Upper lobe of left lung (tissue), 6 donors: ENCODE measurements at regions not wholly inside any gene's neighbourhood (a gene's known extent, or its start where the extent isn't known, plus 50 kb on each side); places are given as distances from the start of the nearest gene placed in this dataset.

Experiments
- ATAC-seq, 2 donors: fragments of 200-7000 bp; cut with Tn5 transposase; one replicate each; pipeline ENCODE4 v1.9.1; 2022; ENCODE audit warnings: mild to moderate bottlenecking in 2 of 2, moderate library complexity in 2 of 2; ENCODE audit not compliant: low FRiP score in 2 of 2
- DNase-seq, 2 donors: peaks; one replicate each; pipeline ENCODE4 v3.0.0-alpha.2; 2019 to 2020
- H3K27ac ChIP-seq, 4 donors: fragments of 200-600 bp; sonication (generic); one replicate each; pipeline ENCODE4 v1.5.1; 2016 to 2019
- H3K27me3 ChIP-seq, 4 donors: fragments of 200-600 bp; sonication (generic); one replicate each; pipeline ENCODE4 v1.5.1; 2017 to 2019
- H3K36me3 ChIP-seq, 4 donors: fragments of 200-600 bp; sonication (generic); one replicate each; pipeline ENCODE4 v1.5.1; 2016 to 2019
- H3K4me1 ChIP-seq, 4 donors: fragments of 200-600 bp; sonication (generic); one replicate each; pipeline ENCODE4 v1.5.1; 2018 to 2019
- H3K4me3 ChIP-seq, 4 donors: fragments of 200-600 bp; sonication (generic); one replicate each; pipeline ENCODE4 v1.5.1; 2017 to 2019; ENCODE audit warnings: mild to moderate bottlenecking in 2 of 4, moderate library complexity in 1 of 4
- H3K9me3 ChIP-seq, 4 donors: fragments of 200-600 bp; sonication (generic); one replicate each; pipeline ENCODE4 v1.5.1; 2018 to 2019
- EP300 ChIP-seq, 4 donors: sonication (generic); formaldehyde crosslinking; IDR thresholded peaks; one replicate each; pipeline ENCODE4 v1.5.1; 2017; ENCODE audit warnings: antibody characterized with exemption in 4 of 4, control low read depth in 2 of 4
- POLR2A ChIP-seq, 4 donors: fragments of 450-650 bp; IDR thresholded peaks; one replicate each; pipeline ENCODE4 v1.5.1; 2016 to 2017; ENCODE audit warnings: antibody characterized with exemption in 4 of 4, mild to moderate bottlenecking in 2 of 4
- POLR2AphosphoS5 ChIP-seq, 2 donors: sonication (generic); formaldehyde crosslinking; IDR thresholded peaks; one replicate each; pipeline ENCODE4 v1.5.1; 2017; ENCODE audit warnings: antibody characterized with exemption in 2 of 2
- WGBS, 2 donors: methylation state at CpG; one replicate each; pipeline ENCODE4 v1.1.5; 2017 to 2018; 5-methylcytosine and 5-hydroxymethylcytosine counted together
- TF ChIP-seq, protein P1 (sequence below), 6 experiments: fragments of 450-650 bp in 4 of 6; fragments of 200-600 bp in 2 of 6; sonication (generic) in 2 of 6; IDR thresholded peaks; one replicate each; pipeline ENCODE4 v1.5.1; 2016 to 2019; ENCODE audit warnings: antibody characterized with exemption in 6 of 6
- donor health status: DM: no; HTN: no; CAD: no; lungs with moderate emphysema.
- donor health status: DM: no; HTN: yes; CAD: no; lungs with severe emphysema.

DNA sequence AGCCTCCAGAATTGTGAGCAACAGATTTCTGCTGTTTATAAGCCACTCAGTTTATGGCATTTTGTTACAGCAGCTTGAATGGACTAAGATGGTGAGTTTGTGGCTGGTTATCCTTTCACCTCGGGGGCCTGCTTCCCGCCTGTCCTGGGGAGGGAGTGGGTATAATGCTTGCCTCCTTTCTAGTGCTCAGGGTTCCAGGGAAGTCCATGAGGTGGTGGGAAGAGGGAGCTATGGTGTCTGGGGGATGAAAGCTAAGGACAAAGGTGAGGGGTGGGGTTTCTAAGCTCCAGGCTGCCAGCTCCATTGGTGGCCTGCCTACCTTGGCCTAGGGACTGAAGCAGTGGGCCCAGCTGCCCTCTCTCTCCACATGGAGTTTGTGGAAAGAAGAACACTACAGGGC, 50.2 kb upstream of the SDK2 start:
- Histone ChIP-seq H3K36me3 (no peaks in the 10 kb centered on the region), H3K4me3 (no peak overlapping the region), H3K27ac (no peak overlapping the region), H3K4me1 (no peaks in the 10 kb centered on the region), H3K9me3 (no peaks in the 10 kb centered on the region), H3K27me3 (no peaks in the 10 kb centered on the region)
- 73 to 77% methylated on average over 2 of the region's 2 CpGs for WGBS, 2 donors
- DNase-seq (no peak), ATAC-seq (no peak)
- TF ChIP-seq POLR2A (IDR thresholded peaks at IDR 0.05) (no peak), POLR2AphosphoS5 (IDR thresholded peaks at IDR 0.05) (no peak), EP300 (IDR thresholded peaks at IDR 0.05) (no peak)
- TF ChIP-seq, protein P1, sequence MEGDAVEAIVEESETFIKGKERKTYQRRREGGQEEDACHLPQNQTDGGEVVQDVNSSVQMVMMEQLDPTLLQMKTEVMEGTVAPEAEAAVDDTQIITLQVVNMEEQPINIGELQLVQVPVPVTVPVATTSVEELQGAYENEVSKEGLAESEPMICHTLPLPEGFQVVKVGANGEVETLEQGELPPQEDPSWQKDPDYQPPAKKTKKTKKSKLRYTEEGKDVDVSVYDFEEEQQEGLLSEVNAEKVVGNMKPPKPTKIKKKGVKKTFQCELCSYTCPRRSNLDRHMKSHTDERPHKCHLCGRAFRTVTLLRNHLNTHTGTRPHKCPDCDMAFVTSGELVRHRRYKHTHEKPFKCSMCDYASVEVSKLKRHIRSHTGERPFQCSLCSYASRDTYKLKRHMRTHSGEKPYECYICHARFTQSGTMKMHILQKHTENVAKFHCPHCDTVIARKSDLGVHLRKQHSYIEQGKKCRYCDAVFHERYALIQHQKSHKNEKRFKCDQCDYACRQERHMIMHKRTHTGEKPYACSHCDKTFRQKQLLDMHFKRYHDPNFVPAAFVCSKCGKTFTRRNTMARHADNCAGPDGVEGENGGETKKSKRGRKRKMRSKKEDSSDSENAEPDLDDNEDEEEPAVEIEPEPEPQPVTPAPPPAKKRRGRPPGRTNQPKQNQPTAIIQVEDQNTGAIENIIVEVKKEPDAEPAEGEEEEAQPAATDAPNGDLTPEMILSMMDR (IDR thresholded peaks at IDR 0.05) = no peak

DNA sequence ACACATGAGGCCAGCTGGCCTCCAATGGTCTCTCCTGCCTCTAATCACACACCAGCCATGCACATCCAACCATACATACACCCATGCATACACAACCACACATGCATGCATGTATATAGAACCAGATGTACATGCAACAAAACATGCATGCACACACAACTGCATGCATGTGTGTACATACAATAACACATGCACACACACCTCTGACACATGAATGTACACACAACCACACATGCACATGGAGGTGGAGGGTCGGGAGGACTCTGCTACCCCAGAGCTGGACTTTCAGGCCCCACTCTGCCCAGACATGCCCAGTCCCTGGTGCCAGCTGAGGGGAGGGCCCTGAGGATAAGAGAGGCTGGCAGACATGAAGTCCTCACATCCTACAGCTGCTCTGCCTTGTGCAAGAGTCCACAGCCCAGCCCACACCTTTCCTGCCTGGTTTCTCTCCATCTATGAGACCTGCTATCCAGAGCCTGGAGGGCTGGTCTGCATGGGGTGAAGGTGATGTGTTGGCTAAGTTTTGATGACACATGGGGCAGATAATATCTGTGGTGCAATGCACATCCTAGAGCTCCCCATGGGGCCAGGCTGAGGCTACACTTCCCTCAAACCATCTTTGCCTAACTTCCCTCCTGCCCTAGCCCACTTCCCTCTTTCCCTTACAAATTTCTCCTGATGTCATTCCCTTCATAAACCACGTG, 50.9 kb upstream of the SDK2 start:
- Histone ChIP-seq H3K27me3 (no peaks in the 10 kb centered on the region), H3K4me1 (no peaks in the 10 kb centered on the region), H3K27ac (no peak overlapping the region), H3K9me3 (no peaks in the 10 kb centered on the region), H3K4me3 (no peak overlapping the region), H3K36me3 (no peaks in the 10 kb centered on the region)
- WGBS, 2 donors = 45 to 55% methylated on average over 2 of the region's 2 CpGs
- ATAC-seq = no peak
- no peak for DNase-seq
- TF ChIP-seq, protein P1 (IDR thresholded peaks at IDR 0.05) = no peak
- no peak for TF ChIP-seq EP300 (IDR thresholded peaks at IDR 0.05)
- TF ChIP-seq POLR2AphosphoS5 (IDR thresholded peaks at IDR 0.05) = no peak
- TF ChIP-seq POLR2A (IDR thresholded peaks at IDR 0.05) = no peak

DNA sequence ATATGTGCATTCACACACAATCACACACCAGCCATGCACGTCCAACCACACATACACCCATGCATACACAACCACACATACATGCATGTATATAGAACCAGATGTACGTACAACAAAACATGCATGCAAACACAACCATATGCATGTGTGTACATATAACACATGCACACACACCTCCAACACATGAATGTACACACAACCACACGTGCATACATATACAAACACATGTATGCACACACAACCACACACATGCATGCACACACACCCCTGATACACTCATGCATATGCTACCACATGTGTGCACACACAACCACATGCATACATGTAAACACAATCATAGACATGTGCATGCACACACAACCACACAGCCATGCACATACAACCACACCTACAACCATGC, 52.0 kb upstream of the SDK2 start:
- ATAC-seq (no peak), DNase-seq (no peak)
- Histone ChIP-seq H3K27me3 (no peaks in the 10 kb centered on the region), H3K4me3 (no peak overlapping the region), H3K9me3 (no peaks in the 10 kb centered on the region), H3K36me3 (no peaks in the 10 kb centered on the region), H3K4me1 (no peaks in the 10 kb centered on the region), H3K27ac (no peak overlapping the region)
- TF ChIP-seq EP300 (IDR thresholded peaks at IDR 0.05) = no peak
- TF ChIP-seq POLR2A (IDR thresholded peaks at IDR 0.05) = no peak
- TF ChIP-seq POLR2AphosphoS5 (IDR thresholded peaks at IDR 0.05) = no peak
- TF ChIP-seq, protein P1 (IDR thresholded peaks at IDR 0.05) = no peak
- 87 to 92% methylated on average over 3 of the region's 3 CpGs for WGBS, 2 donors

DNA sequence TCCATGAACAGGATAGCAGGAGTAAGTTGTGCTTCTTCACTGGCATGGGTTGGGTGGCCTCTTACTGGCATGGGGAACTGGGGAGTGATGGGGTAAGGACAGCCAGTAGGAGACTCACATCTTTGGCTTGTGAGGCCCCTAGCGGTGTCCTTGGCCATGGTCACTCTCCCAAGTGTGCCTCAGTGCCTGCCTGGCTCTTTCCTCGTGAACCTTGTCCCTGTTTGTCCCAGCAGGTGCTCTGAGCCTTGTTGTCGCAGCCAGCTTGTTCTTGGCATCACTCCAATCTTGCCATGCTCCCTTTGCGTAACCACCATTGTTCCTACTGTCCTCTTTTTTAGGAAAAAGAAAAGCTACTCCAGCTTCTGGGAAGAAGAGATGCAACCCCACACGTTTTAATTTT, 53.6 kb upstream of the SDK2 start:
- H3K4me1 ChIP-seq = no peaks in the 10 kb centered on the region
- H3K27me3 ChIP-seq = no peaks in the 10 kb centered on the region
- WGBS, 2 donors = 38 to 66% methylated on average over 5 of the region's 5 CpGs
- H3K4me3 ChIP-seq = no peak overlapping the region
- peak in 1 of 2 donors; percentile 17 for ATAC-seq
- no peaks in the 10 kb centered on the region for H3K36me3 ChIP-seq
- TF ChIP-seq POLR2AphosphoS5 (IDR thresholded peaks at IDR 0.05) = no peak
- TF ChIP-seq POLR2A (IDR thresholded peaks at IDR 0.05) = no peak
- TF ChIP-seq, protein P1 (IDR thresholded peaks at IDR 0.05) = no peak
- no peak for TF ChIP-seq EP300 (IDR thresholded peaks at IDR 0.05)
- no peak overlapping the region for H3K27ac ChIP-seq
- H3K9me3 ChIP-seq = no peaks in the 10 kb centered on the region
- DNase-seq = no peak

DNA sequence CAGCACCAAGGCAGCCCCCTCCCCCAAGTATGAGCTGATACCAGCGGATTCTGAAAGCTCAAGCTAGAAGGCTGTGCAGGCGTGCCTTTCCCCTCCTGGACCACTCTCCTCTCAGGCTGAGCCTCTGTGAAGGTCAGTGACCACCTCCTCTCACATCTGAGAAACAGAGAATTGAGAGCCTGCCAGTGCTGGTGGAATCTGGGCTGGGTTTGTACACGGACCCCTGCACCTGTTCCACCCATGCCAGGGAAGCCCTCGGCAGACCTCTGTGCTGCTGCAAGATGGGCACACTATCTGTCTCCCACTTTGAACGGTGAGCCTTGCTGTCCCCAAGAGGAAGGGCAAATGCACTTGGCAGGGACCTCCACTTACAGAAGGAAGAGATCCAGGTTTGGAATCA, 54.7 kb upstream of the SDK2 start:
- DNase-seq (no peak), ATAC-seq (no peak)
- Histone ChIP-seq H3K27ac (no peak overlapping the region), H3K36me3 (no peaks in the 10 kb centered on the region), H3K4me1 (no peaks in the 10 kb centered on the region), H3K27me3 (no peaks in the 10 kb centered on the region), H3K4me3 (no peak overlapping the region), H3K9me3 (no peaks in the 10 kb centered on the region)
- WGBS, 2 donors = 77 to 81% methylated on average over 4 to 5 of the region's 5 CpGs
- TF ChIP-seq POLR2A (IDR thresholded peaks at IDR 0.05) (no peak), EP300 (IDR thresholded peaks at IDR 0.05) (no peak), POLR2AphosphoS5 (IDR thresholded peaks at IDR 0.05) (no peak)
- TF ChIP-seq, protein P1 (IDR thresholded peaks at IDR 0.05) = no peak
